ENCODE measurements at regions not wholly inside any gene's neighbourhood (a gene's known extent, or its start where the extent isn't known, plus 50 kb on each side); places are given as distances from the start of the nearest gene placed in this dataset.

- DNase-seq (ENCODE audit: low read depth, low spot score), result no peak
Observed at GRCh38 chr10:113259576-113260226, 293.2 kb upstream of the HABP2 start.

GRCh38 chr10:113261161-113261560 is 291.7 kb upstream of the HABP2 start:
- DNase-seq (ENCODE audit: low read depth, low spot score), result no peak

- DNase-seq (ENCODE audit: low read depth, low spot score), result no peak
Observed at GRCh38 chr10:113261611-113262091, 291.2 kb upstream of the HABP2 start.

- no peak for DNase-seq (ENCODE audit: low read depth, low spot score)
Observed at GRCh38 chr10:113263056-113263455, 289.8 kb upstream of the HABP2 start.

GRCh38 chr10:113264333-113265131 is 288.3 kb upstream of the HABP2 start:
- no peak for DNase-seq (ENCODE audit: low read depth, low spot score)

- no peak for DNase-seq (ENCODE audit: low read depth, low spot score)
Observed at GRCh38 chr10:113266147-113266546, 286.7 kb upstream of the HABP2 start.

GRCh38 chr10:113267619-113268562 is 285.0 kb upstream of the HABP2 start:
- no peak for DNase-seq (ENCODE audit: low read depth, low spot score)

- DNase-seq (ENCODE audit: low read depth, low spot score), result no peak
Observed at GRCh38 chr10:113269333-113269732, 283.5 kb upstream of the HABP2 start.

- no peak for DNase-seq (ENCODE audit: low read depth, low spot score)
Observed at GRCh38 chr10:113272511-113272910, 280.3 kb upstream of the HABP2 start.

- peak; percentile 37 for DNase-seq (ENCODE audit: low read depth, low spot score)
Observed at GRCh38 chr10:113273181-113274163, 279.4 kb upstream of the HABP2 start.

GRCh38 chr10:113274176-113274829 is 278.6 kb upstream of the HABP2 start:
- no peak for DNase-seq (ENCODE audit: low read depth, low spot score)

GRCh38 chr10:113278221-113278620 is 274.6 kb upstream of the HABP2 start:
- DNase-seq (ENCODE audit: low read depth, low spot score), result no peak

GRCh38 chr10:113278664-113279063 is 274.2 kb upstream of the HABP2 start:
- no peak for DNase-seq (ENCODE audit: low read depth, low spot score)

GRCh38 chr10:113279262-113279661 is 273.6 kb upstream of the HABP2 start:
- DNase-seq (ENCODE audit: low read depth, low spot score), result no peak

- no peak for DNase-seq (ENCODE audit: low read depth, low spot score)
Observed at GRCh38 chr10:113282564-113282963, 270.3 kb upstream of the HABP2 start.

- DNase-seq (ENCODE audit: low read depth, low spot score), result no peak
Observed at GRCh38 chr10:113283189-113283588, 269.7 kb upstream of the HABP2 start.

- DNase-seq (ENCODE audit: low read depth, low spot score), result no peak
Observed at GRCh38 chr10:113284635-113285034, 268.2 kb upstream of the HABP2 start.

GRCh38 chr10:113285305-113285704 is 267.5 kb upstream of the HABP2 start:
- no peak for DNase-seq (ENCODE audit: low read depth, low spot score)

- no peak for DNase-seq (ENCODE audit: low read depth, low spot score)
Observed at GRCh38 chr10:113287592-113287991, 265.3 kb upstream of the HABP2 start.

GRCh38 chr10:113290137-113290536 is 262.7 kb upstream of the HABP2 start:
- DNase-seq (ENCODE audit: low read depth, low spot score), result no peak

Measured in ELF-1 (cell line).